ENCODE measurements at regions not wholly inside any gene's neighbourhood (a gene's known extent, or its start where the extent isn't known, plus 50 kb on each side); places are given as distances from the start of the nearest gene placed in this dataset.

DNA sequence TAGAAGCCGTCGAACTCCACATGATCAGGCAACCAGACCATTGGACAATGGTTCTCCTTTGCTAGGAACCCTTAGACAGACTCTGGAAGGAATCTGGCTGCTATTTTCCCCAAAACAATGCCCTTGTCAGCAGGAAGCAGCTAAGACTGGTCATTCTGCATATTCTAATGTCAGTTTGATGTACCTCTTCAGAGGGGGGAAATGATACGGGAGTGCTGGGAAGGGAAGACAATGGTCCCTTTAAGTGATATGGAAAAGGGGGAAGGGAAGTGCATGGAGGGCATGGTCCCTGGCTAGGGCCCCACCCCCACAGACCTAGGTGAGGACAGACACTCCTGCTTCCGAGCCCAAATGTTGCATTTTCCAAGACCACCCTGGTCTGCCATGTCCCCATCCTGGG, 389.0 kb upstream of the SLITRK6 start:
- Histone ChIP-seq H4K20me1 (ENCODE audit: control insufficient read depth, extremely low read depth, insufficient read depth, low read length) (no peaks in the 10 kb centered on the region), H3K9me3 (ENCODE audit: control insufficient read depth, low read depth, low read length) (no peaks in the 10 kb centered on the region), H3K27ac (ENCODE audit: control insufficient read depth, insufficient read depth, low read length) (no peak overlapping the region), H2AFZ (ENCODE audit: control insufficient read depth, low read length) (no peak overlapping the region), H3K36me3 (ENCODE audit: control insufficient read depth in 2 of 2, extremely low read depth in 1 of 2, insufficient read depth in 2 of 2, low read length in 2 of 2) (no peaks in the 10 kb centered on the region), H3K4me1 (ENCODE audit: control insufficient read depth, extremely low read depth, insufficient read depth, low read length) (no peaks in the 10 kb centered on the region), H3K4me3 (ENCODE audit: control insufficient read depth in 2 of 3, extremely low read depth in 1 of 3, insufficient read depth in 2 of 3, low read depth in 1 of 3, low read length in 3 of 3) (no peak overlapping the region), H3K9ac (ENCODE audit: control insufficient read depth, extremely low read depth, insufficient read depth, low read length) (no peak overlapping the region), H3K9me1 (ENCODE audit: control insufficient read depth, extremely low read depth, insufficient read depth, low read length) (no peaks in the 10 kb centered on the region), H3K27me3 (ENCODE audit: control insufficient read depth, extremely low read depth, insufficient read depth, low read length) (no peaks in the 10 kb centered on the region), H3K79me2 (ENCODE audit: control insufficient read depth, insufficient read depth, low read length) (no peaks in the 10 kb centered on the region), H3K4me2 (ENCODE audit: control insufficient read depth, extremely low read depth, insufficient read depth, low read depth, low read length) (no peak overlapping the region)
- TF ChIP-seq, protein P1, sequence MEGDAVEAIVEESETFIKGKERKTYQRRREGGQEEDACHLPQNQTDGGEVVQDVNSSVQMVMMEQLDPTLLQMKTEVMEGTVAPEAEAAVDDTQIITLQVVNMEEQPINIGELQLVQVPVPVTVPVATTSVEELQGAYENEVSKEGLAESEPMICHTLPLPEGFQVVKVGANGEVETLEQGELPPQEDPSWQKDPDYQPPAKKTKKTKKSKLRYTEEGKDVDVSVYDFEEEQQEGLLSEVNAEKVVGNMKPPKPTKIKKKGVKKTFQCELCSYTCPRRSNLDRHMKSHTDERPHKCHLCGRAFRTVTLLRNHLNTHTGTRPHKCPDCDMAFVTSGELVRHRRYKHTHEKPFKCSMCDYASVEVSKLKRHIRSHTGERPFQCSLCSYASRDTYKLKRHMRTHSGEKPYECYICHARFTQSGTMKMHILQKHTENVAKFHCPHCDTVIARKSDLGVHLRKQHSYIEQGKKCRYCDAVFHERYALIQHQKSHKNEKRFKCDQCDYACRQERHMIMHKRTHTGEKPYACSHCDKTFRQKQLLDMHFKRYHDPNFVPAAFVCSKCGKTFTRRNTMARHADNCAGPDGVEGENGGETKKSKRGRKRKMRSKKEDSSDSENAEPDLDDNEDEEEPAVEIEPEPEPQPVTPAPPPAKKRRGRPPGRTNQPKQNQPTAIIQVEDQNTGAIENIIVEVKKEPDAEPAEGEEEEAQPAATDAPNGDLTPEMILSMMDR (optimal IDR thresholded peaks at IDR 0.05 in 1 of 3, IDR thresholded peaks at IDR 0.05 in 1 of 3, conservative IDR thresholded peaks at IDR 0.05 in 1 of 3; ENCODE audit: extremely low read depth in 1 of 3, insufficient read depth in 2 of 3, low read length in 3 of 3), result no peak
- TF ChIP-seq EZH2 (IDR thresholded peaks at IDR 0.05; ENCODE audit: low read length), result no peak
- DNase-seq (ENCODE audit: low read depth, low spot score) (no peak), FAIRE-seq (no peak)
- dilution Hi-C loops (cut with MboI; ENCODE audit: extremely low pct_ligation_motif_present, low sequenced_read_pairs), result no loop called here

DNA sequence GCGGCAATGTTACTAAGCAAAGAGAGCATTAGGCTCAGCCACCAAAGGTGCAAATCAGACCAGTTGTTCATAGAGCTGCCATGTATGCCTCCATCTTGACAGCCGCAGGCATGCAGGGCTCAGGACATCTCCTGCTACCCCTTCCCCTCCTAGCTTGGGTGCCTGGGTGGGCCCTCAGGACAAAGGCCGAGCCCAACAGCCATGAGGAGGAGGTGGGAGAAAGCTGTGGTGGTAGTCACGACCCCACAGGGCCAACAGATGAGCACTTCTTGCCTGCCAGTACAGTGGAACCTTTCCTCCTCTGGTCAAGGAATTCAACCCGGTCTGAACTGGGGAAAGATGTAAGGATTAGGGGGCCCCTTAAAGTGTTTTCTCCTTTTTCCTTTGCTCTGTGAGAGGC, 386.4 kb upstream of the SLITRK6 start:
- dilution Hi-C loops (cut with MboI; ENCODE audit: extremely low pct_ligation_motif_present, low sequenced_read_pairs), result no loop called here
- TF ChIP-seq EZH2 (IDR thresholded peaks at IDR 0.05; ENCODE audit: low read length), result no peak
- TF ChIP-seq, protein P1 (optimal IDR thresholded peaks at IDR 0.05 in 1 of 3, IDR thresholded peaks at IDR 0.05 in 1 of 3, conservative IDR thresholded peaks at IDR 0.05 in 1 of 3; ENCODE audit: extremely low read depth in 1 of 3, insufficient read depth in 2 of 3, low read length in 3 of 3), result no peak
- H3K9me1 ChIP-seq (ENCODE audit: control insufficient read depth, extremely low read depth, insufficient read depth, low read length), result no peaks in the 10 kb centered on the region
- no peak for FAIRE-seq
- DNase-seq (ENCODE audit: low read depth, low spot score), result no peak
- no peak overlapping the region for H3K4me3 ChIP-seq (ENCODE audit: control insufficient read depth in 2 of 3, extremely low read depth in 1 of 3, insufficient read depth in 2 of 3, low read depth in 1 of 3, low read length in 3 of 3)
- H3K27me3 ChIP-seq (ENCODE audit: control insufficient read depth, extremely low read depth, insufficient read depth, low read length), result no peaks in the 10 kb centered on the region
- no peaks in the 10 kb centered on the region for H3K36me3 ChIP-seq (ENCODE audit: control insufficient read depth in 2 of 2, extremely low read depth in 1 of 2, insufficient read depth in 2 of 2, low read length in 2 of 2)
- no peak overlapping the region for H3K4me2 ChIP-seq (ENCODE audit: control insufficient read depth, extremely low read depth, insufficient read depth, low read depth, low read length)
- no peaks in the 10 kb centered on the region for H3K79me2 ChIP-seq (ENCODE audit: control insufficient read depth, insufficient read depth, low read length)
- H4K20me1 ChIP-seq (ENCODE audit: control insufficient read depth, extremely low read depth, insufficient read depth, low read length), result no peaks in the 10 kb centered on the region
- no peaks in the 10 kb centered on the region for H3K9me3 ChIP-seq (ENCODE audit: control insufficient read depth, low read depth, low read length)
- H3K4me1 ChIP-seq (ENCODE audit: control insufficient read depth, extremely low read depth, insufficient read depth, low read length), result no peaks in the 10 kb centered on the region
- no peak overlapping the region for H2AFZ ChIP-seq (ENCODE audit: control insufficient read depth, low read length)
- H3K9ac ChIP-seq (ENCODE audit: control insufficient read depth, extremely low read depth, insufficient read depth, low read length), result no peak overlapping the region
- no peak overlapping the region for H3K27ac ChIP-seq (ENCODE audit: control insufficient read depth, insufficient read depth, low read length)

Data from keratinocyte (primary cell).